ENCODE measurements at regions not wholly inside any gene's neighbourhood (a gene's known extent, or its start where the extent isn't known, plus 50 kb on each side); places are given as distances from the start of the nearest gene placed in this dataset.
"Not testable (repeated sequence)": the region's sequence is repeated elsewhere in the genome, so short reads cannot be mapped to it uniquely, and the experiment has no call there.

DNA sequence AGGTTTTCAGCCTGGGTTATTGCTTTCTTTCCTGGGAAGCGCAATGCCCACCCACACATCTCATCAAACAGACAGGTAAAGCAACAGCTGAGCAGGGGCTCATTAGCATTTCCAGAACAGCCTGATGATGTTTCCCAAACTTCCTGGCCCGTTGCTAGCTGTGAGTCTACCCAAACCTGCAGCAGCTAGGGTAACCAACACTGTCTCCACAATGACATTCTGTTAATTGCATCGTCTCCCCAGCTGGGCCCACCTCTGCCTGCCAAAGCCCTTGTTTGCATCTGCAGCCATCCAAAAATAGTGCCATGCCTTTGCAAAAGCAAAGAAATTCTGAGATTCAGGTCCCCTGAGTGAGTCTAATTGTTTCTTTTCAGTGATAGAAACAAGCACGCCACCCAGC is 273.0 kb downstream of the MED10 start:
- no peak for DNase-seq

DNA sequence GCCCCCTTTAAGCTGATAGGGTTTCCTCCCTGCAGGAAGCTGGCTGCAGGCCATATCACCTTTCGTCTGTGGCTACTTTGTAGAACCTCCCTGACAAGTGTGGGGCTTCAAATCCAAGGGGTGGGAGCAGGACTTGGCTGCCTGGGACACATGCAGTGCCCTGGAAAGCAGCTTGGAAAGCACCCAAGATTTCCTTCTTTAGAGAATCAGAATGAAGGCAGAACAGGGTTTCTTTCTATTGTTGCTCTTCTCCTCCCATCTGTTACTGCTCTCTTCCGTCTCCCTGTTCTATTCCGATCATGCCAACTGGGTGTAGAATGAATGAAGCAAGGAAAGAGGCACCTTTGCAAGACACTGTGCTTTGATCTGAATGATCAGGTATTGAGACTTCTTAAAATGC is 282.2 kb downstream of the MED10 start:
- no peak for DNase-seq

DNA sequence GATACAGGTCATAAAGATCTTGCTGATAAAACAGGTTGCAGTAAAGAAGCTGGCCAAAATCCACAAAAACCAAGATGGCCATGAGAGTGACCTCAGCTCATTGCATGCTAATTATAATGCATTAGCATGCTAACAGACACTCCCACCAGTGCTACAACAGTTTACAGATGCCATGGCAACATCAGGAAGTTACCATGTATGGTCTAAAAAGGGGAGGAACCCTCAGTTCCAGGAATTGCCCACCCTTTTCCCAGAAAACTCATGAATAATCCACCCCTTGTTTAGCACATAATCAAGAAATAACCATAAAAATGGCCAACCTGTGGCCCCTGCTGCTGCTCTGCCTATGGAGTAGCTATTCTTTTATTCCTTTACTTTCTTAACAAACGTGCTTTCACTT is 284.2 kb downstream of the MED10 start:
- DNase-seq, result not testable (repeated sequence)

DNA sequence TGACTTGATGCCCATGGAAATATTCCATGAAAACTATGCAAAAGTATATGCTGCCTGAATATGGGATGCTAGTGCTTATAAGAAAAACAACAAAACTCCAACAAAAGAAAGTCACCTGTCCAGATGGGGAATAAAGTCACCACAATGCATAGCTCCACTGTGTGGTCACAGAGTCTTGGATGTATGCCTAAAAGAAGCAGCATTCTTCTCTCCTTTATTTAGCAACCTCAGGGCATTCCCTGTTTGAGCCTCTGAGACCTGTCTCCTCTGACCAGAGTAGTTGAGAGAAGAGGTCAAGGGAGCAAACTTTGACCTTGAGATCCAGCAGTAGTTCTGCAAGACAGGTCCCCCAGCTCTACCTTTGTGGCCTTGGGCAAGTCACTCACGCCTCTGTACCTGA is 287.5 kb downstream of the MED10 start:
- no peak for DNase-seq

DNA sequence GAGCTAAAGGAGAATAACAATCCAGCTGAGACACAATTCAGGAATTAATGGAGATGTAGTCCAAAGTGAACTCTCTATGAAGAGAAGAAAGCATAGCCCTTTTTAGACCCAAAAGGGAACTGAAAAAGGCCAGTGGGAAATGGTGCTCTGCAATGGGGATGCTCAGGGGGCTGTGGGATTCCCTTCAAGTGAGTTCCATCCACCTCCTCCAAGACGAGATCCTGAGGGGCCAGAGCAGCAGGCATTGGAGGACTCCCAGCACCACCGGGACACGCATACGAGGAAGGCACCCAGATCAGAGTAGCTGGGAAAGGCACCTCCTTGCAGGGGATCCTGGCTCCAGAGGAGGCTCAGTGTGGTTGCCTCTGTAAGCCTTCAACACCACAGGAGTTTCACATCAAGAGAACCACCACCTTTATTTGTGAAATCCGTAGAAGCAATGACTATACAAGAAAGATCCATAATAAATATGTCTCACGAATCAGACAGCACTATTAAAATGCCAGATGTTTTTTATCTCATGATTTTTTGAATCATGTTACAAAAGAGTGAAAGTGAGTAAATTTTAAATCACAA is 288.2 kb downstream of the MED10 start:
- DNase-seq, result no peak

DNA sequence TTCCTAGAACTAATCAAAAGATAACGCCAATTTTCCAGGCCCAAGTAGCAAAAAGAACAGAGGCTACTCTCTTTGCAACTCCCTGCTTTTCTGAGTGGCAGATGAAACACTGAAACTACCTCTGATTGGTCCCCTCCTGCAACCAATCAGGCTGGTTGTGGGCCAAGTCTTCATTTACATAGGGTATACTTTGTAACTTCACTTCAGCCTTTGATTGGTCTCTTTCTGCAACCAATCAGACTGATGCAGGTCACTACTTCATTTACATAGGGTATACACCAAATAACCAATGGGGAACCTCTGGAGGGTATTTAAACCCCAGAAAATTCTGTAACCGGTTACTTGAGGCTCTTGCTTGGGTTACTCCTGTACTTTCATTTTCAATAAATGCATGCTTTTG is 289.6 kb downstream of the MED10 start:
- no peak for DNase-seq

DNA sequence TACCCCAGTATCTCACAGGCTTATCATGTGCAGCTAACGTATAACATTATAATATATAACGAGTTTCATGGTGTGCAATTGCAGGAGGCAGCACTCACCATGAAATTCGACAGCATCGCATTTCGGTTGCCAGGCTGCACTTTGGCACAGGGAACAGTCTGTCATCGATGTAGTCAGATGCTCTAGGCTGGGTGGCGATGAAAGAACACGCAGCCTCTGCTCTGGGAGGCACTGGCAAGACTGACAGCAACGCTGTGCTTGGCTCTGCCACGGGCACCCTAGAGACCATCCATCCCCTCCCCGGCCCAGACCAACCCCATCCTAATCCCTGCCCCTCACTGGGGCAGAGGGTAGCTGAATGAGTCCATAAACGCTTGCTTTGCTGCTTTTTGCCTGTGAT is 290.8 kb downstream of the MED10 start:
- no peak for DNase-seq

DNA sequence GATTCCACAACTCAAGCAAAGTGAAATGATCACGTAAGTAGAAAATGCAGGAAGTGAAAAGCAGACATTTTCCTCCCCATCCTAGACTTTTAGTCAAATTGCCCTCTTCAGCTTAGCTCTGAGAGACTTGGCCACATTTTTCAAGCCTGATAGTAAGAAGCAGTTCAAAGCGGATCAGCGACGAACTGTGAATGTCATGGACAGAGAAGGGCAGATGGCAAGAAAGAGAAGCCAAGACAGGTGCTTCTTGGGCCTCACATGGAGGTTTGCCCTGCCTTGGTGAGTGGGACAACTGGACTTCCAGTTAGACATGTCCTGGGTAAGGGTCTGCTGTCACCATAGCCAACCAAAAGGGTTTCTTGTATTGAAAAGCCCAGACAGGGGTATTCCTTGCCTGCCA is 291.5 kb downstream of the MED10 start:
- DNase-seq, result no peak

DNA sequence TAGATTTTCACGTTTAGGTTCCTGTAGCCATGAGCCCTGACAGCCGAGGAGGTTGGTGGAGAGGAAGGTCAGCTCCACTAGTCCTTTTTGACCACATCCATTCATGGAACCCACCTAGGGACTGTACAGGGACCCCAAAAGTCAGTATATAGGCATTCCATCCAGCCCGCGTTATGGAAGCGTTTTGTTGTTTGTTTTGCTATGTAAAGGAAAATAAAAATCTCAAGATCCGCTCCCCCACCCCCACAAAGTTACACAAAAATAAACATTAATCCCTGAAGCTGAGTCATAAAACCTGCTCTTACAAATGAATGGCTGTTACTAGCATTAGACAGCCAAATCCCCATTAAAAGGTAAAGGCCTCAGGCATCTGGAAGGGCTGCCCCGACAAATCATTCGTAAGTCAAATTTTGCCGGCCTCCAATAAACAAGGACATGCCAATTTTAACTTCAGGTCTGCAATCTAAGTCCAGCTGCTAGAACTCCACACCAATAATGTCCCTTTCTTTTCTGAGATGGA is 292.9 kb downstream of the MED10 start:
- DNase-seq, result no peak

DNA sequence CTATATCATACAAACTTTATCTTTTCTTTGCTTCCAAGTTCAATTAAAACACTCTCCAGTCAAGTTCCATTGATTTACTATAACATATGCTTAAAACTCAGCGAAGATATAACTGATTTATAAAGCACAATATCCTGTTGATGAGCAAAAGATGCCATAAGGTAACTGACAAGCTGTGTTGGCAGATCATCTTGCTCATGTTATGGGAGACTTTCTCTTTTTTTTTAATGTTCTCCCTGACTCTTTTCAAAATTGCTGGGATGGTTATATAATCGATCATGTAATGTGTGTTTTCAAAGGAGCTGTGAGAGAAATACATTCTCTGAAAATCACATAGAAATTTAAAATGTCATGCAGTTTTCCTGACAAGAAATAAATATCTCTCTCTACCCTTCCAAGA is 293.5 kb downstream of the MED10 start:
- DNase-seq, result no peak

DNA sequence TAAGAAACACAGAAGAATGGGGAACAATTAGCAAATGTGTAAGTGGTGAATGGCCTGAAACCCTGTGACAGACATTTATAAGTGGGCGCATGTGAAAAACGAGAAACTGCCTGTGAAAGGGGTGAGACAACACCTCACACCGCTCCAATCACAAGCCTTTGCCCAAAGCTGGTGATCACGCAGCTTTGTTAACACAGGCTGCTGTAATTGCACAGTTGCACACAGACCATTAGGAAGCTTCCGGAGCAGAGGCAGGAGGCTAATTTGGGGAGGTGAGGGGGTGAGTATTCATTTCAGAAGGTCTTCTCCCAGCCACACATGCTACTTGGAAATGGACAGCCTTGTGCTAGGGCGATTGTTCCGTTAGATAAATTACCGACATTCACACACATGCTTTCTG is 294.0 kb downstream of the MED10 start:
- DNase-seq, result no peak

DNA sequence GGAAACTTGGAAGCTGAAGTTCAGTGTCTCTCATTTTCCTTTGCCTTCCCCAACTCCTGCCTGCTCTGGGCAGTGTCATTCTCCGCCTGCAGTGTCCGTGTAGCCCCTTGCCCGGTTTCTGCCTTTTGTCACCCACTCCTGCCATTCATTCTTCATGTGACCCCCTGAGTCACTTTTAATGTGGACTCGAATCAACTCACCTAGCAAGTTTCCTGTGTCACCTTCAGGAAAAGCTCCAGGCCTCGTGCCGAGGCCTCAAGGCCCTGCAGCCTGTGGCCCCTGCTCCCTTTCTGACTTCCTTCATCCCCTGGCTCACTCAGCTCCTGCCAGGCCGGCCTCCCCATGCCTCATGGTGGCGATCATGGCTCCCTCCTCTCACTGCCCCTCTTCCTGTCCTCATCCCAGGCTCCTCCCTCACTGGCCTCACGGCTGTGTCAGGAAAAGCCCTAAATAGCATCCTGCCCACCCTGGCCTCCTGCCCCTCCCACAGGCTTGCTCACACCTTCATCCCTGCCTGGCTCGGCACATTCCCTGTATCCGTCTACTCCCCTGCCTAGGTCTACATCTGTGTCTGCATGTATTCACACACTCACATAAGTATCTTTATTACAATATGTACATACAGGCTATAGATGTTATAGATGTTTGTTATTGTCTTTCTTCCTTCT is 294.9 kb downstream of the MED10 start:
- DNase-seq, result no peak

DNA sequence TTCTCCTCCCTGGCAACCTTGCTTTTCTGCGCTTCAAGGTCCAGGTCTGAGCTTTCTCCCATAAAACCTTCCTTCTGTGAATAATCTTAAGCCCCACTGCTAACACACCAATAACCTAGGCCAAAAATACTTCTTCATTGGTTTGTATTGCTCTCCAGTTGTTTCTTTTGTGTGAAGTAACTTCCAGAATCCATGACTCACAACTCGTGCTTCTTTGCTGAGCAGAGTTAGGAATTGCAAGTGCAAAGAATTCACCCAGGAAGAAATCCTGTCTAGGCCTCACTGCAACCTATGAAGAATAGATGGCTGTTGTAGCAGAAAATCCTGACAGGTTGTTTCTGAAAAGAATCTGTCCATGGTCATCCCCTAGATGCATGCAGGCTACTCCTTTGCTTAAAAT is 295.7 kb downstream of the MED10 start:
- no peak for DNase-seq

DNA sequence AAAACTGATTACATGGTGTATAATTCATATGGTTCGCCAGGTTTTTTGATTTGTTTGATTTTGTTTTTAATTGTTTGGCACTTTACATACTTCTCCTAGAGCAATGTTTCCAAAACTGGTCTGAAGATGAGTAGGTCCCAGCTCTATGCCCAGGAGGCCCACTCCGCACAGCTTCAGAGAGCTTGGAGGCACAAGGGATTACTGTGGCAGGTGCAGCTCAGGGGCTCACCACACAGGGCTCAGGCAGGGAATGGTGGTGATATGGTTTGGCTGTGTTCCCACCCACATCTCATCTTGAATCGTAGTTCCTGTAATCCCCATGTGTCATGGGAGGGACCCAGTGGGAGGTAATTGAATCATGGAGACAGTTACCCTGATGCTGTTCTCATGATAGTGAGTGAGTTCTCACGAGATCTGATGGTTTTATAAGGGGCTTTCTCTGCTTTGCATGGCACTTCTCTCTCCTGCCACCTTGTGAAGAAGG is 296.6 kb downstream of the MED10 start:
- no peak for DNase-seq

DNA sequence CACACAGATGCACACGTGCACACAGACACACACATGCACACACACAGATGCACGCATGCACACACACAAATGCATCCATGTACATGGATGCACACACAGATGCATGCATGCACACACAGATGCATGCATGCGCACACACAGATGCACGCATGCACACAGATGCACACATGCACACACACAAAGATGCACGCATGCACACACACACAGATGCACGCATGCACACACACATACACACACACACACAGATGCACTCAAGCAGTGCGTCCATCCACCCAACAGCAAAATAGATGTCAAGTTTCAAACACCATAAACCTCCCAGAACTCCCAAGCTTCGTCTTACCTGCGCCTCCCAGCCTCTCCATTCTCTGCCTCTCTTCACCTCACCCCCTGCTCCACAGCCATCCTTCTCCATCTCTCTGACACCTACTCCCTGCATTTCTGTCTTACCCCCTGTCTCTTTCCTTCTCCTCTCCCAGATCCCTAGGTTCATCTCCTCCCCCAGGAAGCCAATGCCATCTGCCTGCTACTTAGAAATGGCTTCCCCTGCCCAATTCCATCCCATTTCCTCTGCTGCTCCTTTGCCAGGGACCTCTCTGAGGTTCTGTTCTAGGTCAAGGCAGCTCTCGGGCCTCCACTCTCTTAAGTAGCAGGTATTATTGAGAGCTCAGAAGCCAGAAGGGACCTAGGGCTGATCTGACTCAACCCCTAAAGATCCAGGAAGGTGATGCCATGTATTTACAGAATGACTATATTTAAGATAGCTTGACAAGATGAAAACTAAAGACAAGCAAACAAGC is 297.2 kb downstream of the MED10 start:
- no peak for DNase-seq

DNA sequence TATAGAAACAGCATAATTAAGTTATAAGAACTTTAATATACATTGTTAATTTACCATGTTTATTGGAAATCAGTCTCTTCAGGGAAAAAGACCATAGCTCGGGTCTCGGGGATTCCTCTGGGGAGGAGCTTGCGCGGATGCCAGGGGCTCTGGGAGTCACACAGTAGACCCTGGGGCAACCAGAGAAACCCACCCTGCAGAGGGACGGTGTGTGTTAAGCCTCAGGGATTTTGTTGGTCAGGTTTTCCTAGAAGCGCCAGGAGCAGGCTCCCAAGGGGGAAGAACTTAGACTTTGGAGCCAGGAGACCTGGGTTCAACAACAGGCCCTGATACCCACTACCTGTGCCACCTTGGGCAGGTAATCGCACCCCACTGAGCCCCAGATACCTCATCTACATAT is 297.9 kb downstream of the MED10 start:
- no peak for DNase-seq

DNA sequence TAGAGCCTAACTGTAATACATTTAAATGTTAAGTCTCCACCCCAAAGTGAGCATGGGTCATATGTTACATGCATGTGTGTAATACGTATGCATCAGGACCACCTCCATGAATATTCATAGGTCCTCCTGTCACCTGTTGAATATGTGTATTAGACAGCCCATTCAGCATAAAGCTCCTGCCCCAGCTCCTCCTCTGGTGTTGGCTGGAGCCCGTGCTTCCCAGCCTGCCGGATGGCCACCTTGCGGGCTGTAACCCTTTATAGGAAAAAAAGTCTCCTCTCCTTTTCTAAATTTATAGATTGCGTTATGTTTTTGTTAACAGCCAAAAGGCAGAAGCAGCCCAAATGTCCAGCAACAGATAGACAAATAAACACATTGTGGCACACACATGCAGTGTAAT is 299.5 kb downstream of the MED10 start:
- DNase-seq, result no peak

DNA sequence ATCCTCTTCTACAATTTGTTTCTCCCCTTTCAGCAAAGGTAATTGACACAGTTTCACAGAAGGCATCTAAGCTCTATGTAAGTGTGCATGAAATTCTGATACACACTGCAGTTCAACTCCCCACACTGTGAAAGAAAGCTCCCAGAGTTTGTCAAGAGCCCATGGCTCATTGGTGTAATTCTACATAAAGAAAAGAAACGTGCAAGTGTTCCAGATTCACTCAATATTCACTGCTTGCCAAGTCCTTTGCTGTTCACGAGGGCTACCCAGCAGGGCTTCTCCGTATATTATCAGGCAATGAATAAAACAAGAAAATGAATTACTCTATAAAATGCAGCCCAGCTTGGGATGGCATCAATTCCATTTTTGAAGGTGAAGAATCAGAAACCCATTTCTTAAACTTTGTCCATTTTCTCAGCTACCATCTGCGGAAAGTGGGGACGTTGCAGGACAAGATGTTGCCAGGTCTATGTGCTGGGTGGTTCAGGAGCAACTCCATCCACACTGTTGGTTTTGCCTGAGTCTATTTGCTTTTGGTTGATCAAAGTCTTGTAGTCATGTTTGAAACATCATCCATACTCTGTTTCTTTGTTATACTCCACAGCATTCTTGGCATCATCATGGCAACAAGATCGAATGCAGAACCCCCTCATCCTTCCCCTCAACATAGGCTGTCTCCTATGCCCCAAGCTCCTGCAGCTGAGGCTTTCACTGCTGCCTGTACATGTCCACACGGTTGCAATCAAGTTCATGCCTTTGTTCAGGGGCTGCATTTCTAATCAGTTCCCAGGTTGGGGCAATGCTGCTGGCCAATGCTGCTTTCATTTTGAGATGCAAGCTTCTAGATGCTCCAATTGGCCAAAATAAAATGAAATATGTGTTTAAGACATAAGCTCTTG is 301.8 kb downstream of the MED10 start:
- no peak for DNase-seq

DNA sequence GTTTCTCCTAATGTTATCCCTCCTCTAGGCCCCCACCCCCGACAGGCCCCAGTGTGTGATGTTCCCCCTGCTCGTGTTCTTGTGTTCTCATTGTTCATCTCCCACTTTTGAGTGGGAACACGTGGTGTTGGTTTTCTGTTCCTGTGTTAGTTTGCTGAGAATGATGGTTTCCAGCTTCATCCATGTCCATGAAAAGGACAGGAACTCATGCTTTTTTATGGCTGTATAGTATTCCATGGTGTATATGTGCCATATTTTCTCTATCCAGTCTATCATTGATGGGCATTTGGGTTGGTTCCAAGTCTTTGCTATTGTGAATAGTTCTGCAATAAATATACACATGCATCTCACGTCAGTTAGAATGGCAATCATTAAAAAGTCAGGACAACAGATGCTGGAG is 305.9 kb downstream of the MED10 start:
- not testable (repeated sequence) for DNase-seq

DNA sequence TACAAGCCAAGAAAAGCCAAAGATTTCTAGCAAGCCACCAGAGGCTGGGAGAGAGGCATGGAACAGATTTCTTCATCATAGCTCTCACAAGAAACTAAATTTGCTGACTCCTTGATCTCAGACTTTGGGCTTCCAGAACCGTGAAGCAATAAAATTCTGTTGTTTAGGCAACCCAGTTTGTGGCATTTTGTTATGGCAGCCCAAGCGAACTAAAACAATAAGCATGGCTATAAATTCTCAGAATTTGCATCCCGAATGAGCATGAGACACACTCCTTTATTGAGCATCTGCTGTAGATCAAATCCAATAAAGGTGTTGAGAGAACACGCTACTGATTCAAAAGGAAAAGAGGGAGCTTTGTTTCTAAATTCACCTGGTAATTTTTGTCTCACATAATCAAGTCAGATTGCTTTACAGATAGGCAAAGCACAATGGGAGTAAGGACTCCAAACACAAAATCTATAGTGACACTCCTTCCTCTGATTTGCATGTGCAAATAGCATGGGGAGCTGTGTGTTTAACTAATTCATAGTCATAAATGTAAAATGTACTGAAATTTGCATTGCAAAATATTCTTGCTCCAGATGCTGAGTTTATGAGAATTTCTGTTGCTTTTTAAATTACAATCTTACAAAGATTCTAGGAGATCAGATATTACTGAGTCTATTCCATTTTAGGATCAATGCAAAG is 308.7 kb downstream of the MED10 start:
- no peak for DNase-seq

DNA sequence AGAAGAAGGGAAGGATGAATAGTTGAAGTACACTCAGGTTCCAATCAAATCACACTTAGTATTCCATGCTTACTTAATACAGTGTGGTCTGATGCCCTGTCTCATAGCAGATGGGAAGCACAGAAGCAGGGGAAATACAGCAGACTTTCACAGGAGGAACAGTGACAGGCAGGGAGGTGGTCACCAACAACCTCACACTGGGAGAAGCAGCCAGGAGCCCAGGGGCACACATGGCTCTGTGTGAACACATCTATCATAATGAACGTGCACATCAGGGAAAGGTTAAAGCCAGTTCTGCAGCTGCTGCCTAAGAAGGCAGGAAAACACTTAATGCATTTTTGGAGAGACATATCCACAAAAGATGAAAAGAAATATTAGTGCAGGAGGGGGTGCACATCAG is 312.3 kb downstream of the MED10 start:
- no peak for DNase-seq

DNA sequence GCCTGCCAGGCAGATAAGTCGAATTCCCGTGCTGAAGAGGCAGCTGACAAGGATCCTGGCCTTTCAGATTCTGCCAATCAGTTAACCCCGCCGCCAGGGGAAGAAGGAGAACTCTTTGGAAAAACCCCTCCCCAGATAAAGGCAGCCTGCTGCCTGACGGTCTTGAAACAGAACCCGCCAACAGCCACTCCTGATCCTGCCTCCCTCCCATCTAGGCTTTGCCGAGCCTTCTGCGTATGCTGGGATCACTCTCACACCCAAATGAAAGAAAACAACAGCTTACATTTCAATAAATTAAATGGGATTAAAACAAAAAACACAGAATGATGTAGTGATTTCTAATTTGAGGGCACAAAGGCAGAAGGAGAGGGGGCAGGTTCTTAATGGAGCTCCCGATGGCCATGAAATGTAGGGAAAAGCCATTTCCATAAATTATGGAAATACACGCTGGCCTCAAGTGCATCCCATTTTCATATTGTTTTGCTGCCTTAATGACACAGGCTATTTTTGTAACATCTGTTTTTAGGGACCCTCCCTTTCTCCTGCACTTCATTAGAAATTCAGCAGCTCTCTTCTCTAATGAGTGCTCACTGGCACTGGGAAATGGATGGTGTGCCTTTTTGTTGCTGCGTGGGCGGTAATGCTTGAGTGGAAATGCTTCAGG is 319.1 kb downstream of the MED10 start:
- DNase-seq, result no peak
